IMR-90 (cell line): ENCODE measurements at regions not wholly inside any gene's neighbourhood (a gene's known extent, or its start where the extent isn't known, plus 50 kb on each side); places are given as distances from the start of the nearest gene placed in this dataset.

Experiments
- ATAC-seq: fragments of 200-7000 bp; cut with Tn5 transposase; 2 replicates; pipeline ENCODE4 v1.9.1; 2020; ENCODE audit warnings: low read depth, mild to moderate bottlenecking, moderate library complexity
- BruUV-seq: library from RNA; stranded (reverse); fragments of 400-500 nt; replicated peaks from 2 replicates; lab custom pipeline; 2021; lab: Mats Ljungman, UMichigan
- CTCF ChIA-PET: fragments of 300-600 bp; formaldehyde crosslinking; extraction: SDS; loops from one replicate; lab custom pipeline; 2021; ENCODE audit warnings: antibody characterized with exemption; lab: Yijun Ruan, JAX
- POLR2A ChIA-PET: fragments of 300-600 bp; sonication (Branson Sonifier 250); formaldehyde crosslinking; loops from one replicate; lab custom pipeline; 2022; ENCODE audit warnings: antibody characterized with exemption; ENCODE audit not compliant: unreplicated experiment; lab: Charles Lee
- DNase-seq: peaks from one replicate; pipeline ENCODE4 v3.0.0; 2013
- H2AFZ ChIP-seq: replicated peaks from 2 replicates; pipeline ENCODE3; 2013; ENCODE audit warnings: low read length, mild to moderate bottlenecking; ENCODE audit not compliant: poor library complexity
- H2AK5ac ChIP-seq: 2 replicates; pipeline ENCODE4 v1.6.1; 2013; ENCODE audit warnings: low read depth, low read length, inconsistent platforms
- H2AK9ac ChIP-seq: replicated peaks from 2 replicates; pipeline ENCODE3; 2013; ENCODE audit warnings: mild to moderate bottlenecking, low read depth, low read length, moderate library complexity; ENCODE audit not compliant: poor library complexity
- H2BK120ac ChIP-seq: 2 replicates; pipeline ENCODE4 v1.6.1; 2013; ENCODE audit warnings: low read depth, low read length, inconsistent platforms
- H2BK15ac ChIP-seq: 3 replicates; pipeline ENCODE4 v1.6.1; 2013; ENCODE audit warnings: low read depth, low read length, inconsistent platforms
- H2BK20ac ChIP-seq: 2 replicates; pipeline ENCODE4 v1.6.1; 2013; ENCODE audit warnings: low read depth, mild to moderate bottlenecking, inconsistent platforms, low read length, moderate library complexity
- H2BK5ac ChIP-seq: 2 replicates; pipeline ENCODE4 v1.6.1; 2013; ENCODE audit warnings: mild to moderate bottlenecking, low read depth, low read length, inconsistent platforms; ENCODE audit not compliant: poor library complexity, severe bottlenecking
- H3K14ac ChIP-seq: replicated peaks from 2 replicates; pipeline ENCODE4 v1.6.1; 2013; ENCODE audit warnings: low read depth, low read length, inconsistent platforms
- H3K18ac ChIP-seq: 2 replicates; pipeline ENCODE4 v1.6.1; 2013; ENCODE audit warnings: low read depth, low read length, control low read depth
- H3K23ac ChIP-seq: 2 replicates; pipeline ENCODE4 v1.6.1; 2013; ENCODE audit warnings: low read depth, low read length, inconsistent platforms
- H3K27ac ChIP-seq: 2 replicates; pipeline ENCODE4 v1.5.1; 2013; ENCODE audit warnings: mild to moderate bottlenecking, control low read depth, low read length; ENCODE audit not compliant: insufficient read depth
- H3K27me3 ChIP-seq: 2 replicates; pipeline ENCODE4 v1.6.1; 2013; ENCODE audit warnings: low read length; ENCODE audit not compliant: control insufficient read depth, insufficient read depth
- H3K36me3 ChIP-seq: 2 replicates; pipeline ENCODE4 v1.6.1; 2013; ENCODE audit warnings: low read length, mixed read lengths; ENCODE audit not compliant: control insufficient read depth, insufficient read depth
- H3K4ac ChIP-seq: 2 replicates; pipeline ENCODE4 v1.6.1; 2013; ENCODE audit warnings: low read depth, low read length, inconsistent platforms
- H3K4me1 ChIP-seq: 2 replicates; pipeline ENCODE4 v1.6.1; 2013; ENCODE audit warnings: low read length, mixed read lengths; ENCODE audit not compliant: control insufficient read depth, insufficient read depth
- H3K4me2 ChIP-seq: 2 replicates; pipeline ENCODE4 v1.6.1; 2013; ENCODE audit warnings: low read depth, mild to moderate bottlenecking, control low read depth, low read length, moderate library complexity
- H3K4me3 ChIP-seq: 2 replicates; pipeline ENCODE4 v1.5.1; 2013; ENCODE audit warnings: low read depth, mild to moderate bottlenecking, control low read depth, low read length, moderate library complexity; ENCODE audit not compliant: insufficient read depth
- H3K56ac ChIP-seq: 2 replicates; pipeline ENCODE4 v1.6.1; 2013; ENCODE audit warnings: low read length, inconsistent platforms; ENCODE audit not compliant: insufficient read depth; ENCODE audit errors: extremely low read depth
- H3K79me1 ChIP-seq, 2 experiments: 2 replicates each; pipeline ENCODE4 v1.6.1; 2013; ENCODE audit warnings: low read length in 2 of 2, inconsistent platforms in 1 of 2, low read depth in 1 of 2
- H3K9ac ChIP-seq: 2 replicates; pipeline ENCODE4 v1.6.1; 2013; ENCODE audit warnings: low read depth, low read length, control low read depth
- H3K9me1 ChIP-seq: 2 replicates; pipeline ENCODE4 v1.6.1; 2013; ENCODE audit warnings: low read length, inconsistent platforms; ENCODE audit not compliant: insufficient read depth
- H3K9me3 ChIP-seq: 2 replicates; pipeline ENCODE4 v1.6.1; 2013; ENCODE audit warnings: low read length; ENCODE audit not compliant: control insufficient read depth, insufficient read depth
- H4K20me1 ChIP-seq: 2 replicates; pipeline ENCODE4 v1.6.1; 2013; ENCODE audit warnings: low read length, inconsistent platforms; ENCODE audit not compliant: insufficient read depth
- H4K5ac ChIP-seq: 2 replicates; pipeline ENCODE4 v1.6.1; 2013; ENCODE audit warnings: mild to moderate bottlenecking, low read depth, low read length, control low read depth
- H4K8ac ChIP-seq, 2 experiments: 2 replicates each; pipeline ENCODE4 v1.6.1; 2013; ENCODE audit warnings: low read depth in 2 of 2, low read length in 2 of 2, control low read depth in 1 of 2, inconsistent platforms in 1 of 2
- H4K91ac ChIP-seq: 2 replicates; pipeline ENCODE4 v1.6.1; 2013; ENCODE audit warnings: low read depth, low read length, inconsistent platforms; ENCODE audit not compliant: insufficient read depth
- BHLHE40 ChIP-seq: fragments of 150-350 bp; IDR thresholded peaks from 2 replicates; pipeline ENCODE4 v1.6.1; 2016; ENCODE audit warnings: mild to moderate bottlenecking, low read depth, low read length
- CEBPB ChIP-seq: IDR thresholded peaks from 2 replicates; pipeline ENCODE4 v1.6.1; 2012; ENCODE audit warnings: low read depth, low read length, improper control_type of control experiment
- CHD1 ChIP-seq: IDR thresholded peaks from 2 replicates; pipeline ENCODE4 v1.6.1; 2012; ENCODE audit warnings: low read depth, low read length, improper control_type of control experiment
- FOS ChIP-seq: fragments of 150-350 bp; IDR thresholded peaks from 2 replicates; pipeline ENCODE4 v1.6.1; 2016; ENCODE audit warnings: low read depth, low read length
- MAFK ChIP-seq: IDR thresholded peaks from 2 replicates; pipeline ENCODE4 v1.6.1; 2012; ENCODE audit warnings: low read depth, low read length, improper control_type of control experiment
- MAZ ChIP-seq: IDR thresholded peaks from 2 replicates; pipeline ENCODE4 v1.6.1; 2012; ENCODE audit warnings: low read depth, mild to moderate bottlenecking, low read length, improper control_type of control experiment, moderate library complexity, borderline replicate concordance
- NFE2L2 ChIP-seq: fragments of 150-350 bp; IDR thresholded peaks from 2 replicates; pipeline ENCODE4 v1.6.1; 2016; ENCODE audit warnings: low read depth, mild to moderate bottlenecking, low read length
- POLR2A ChIP-seq: IDR thresholded peaks from 2 replicates; pipeline ENCODE4 v1.6.1; 2012; ENCODE audit warnings: mild to moderate bottlenecking, low read depth, low read length
- RAD21 ChIP-seq: IDR thresholded peaks from 2 replicates; pipeline ENCODE4 v1.6.1; 2012; ENCODE audit warnings: low read length, improper control_type of control experiment
- RCOR1 ChIP-seq: IDR thresholded peaks from 2 replicates; pipeline ENCODE4 v1.6.1; 2012; ENCODE audit warnings: mild to moderate bottlenecking, low read length, improper control_type of control experiment; ENCODE audit not compliant: insufficient replicate concordance
- RFX5 ChIP-seq: IDR thresholded peaks from 2 replicates; pipeline ENCODE4 v1.8.0; 2012; ENCODE audit warnings: low read depth, mild to moderate bottlenecking, low read length, moderate library complexity
- WGBS, 2 experiments: methylation state at CpG; one replicate each; pipeline versions ENCODE4 v1.1.5 to v1.1.7; 2013; ENCODE audit warnings: missing lambda C conversion rate in 2 of 2; ENCODE audit not compliant: insufficient read length in 1 of 2; ENCODE audit errors: extremely low coverage in 2 of 2; 5-methylcytosine and 5-hydroxymethylcytosine counted together
- dilution Hi-C: fragments of 300-500 bp; cut with HindIII; formaldehyde crosslinking; loops from one replicate; pipeline ENCODE4 v1.14.3; 2018; ENCODE audit warnings: low sequenced_read_pairs; ENCODE audit not compliant: unreplicated experiment
- in situ Hi-C: fragments of 300-500 bp; cut with MboI; formaldehyde crosslinking; loops from 3 replicates; pipeline ENCODE4 v1.14.3; 2019; ENCODE audit warnings: low sequenced_read_pairs, inconsistent platforms, mixed read lengths
- intact Hi-C: fragments of 100-400 bp; cut with micrococcal nuclease; formaldehyde crosslinking; loops from 2 replicates; pipeline ENCODE4 v1.10.0; 2022
- TF ChIP-seq, protein P1 (sequence below): fragments of 150-350 bp; IDR thresholded peaks from 2 replicates; pipeline ENCODE4 v1.6.1; 2016; ENCODE audit warnings: low read depth, mild to moderate bottlenecking, low read length, moderate library complexity, borderline replicate concordance
- TF ChIP-seq, protein P2 (sequence below): fragments of 150-350 bp; IDR thresholded peaks from 2 replicates; pipeline ENCODE4 v1.6.1; 2017; ENCODE audit warnings: mild to moderate bottlenecking, antibody characterized with exemption, low read length, low read depth
- TF ChIP-seq, protein P3 (sequence below): conservative IDR thresholded peaks from 2 replicates; pipeline ENCODE4 v1.5.1; 2012; ENCODE audit warnings: mild to moderate bottlenecking, low read depth, low read length, improper control_type of control experiment

DNA sequence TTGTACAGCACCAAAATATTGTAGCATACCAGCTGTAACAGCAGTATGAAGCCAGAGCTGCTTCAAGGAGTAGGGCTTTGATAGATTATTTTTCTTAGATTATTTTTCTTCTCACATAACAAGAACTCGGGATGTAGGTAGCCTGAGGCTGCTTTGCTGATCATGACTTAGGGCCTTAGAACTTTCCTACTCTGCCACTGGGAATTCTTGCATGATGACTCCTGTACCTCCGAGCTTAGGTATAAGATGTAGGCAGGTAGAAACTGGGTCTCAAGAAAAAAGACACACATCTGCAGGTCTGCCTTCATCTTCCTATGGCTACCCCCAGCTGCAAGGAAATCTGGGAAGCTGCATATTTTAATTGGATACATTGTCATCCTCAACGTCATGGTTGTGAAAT lies 115.9 kb upstream of the PNPLA4 start:
- no TSS peak for BruUV-seq
- Histone ChIP-seq H3K4me2 (no peak overlapping the region), H3K9me3 (no peaks in the 10 kb centered on the region), H3K9me1 (no peaks in the 10 kb centered on the region), H3K23ac (no peak overlapping the region), H3K4ac (no peak overlapping the region), H2AK9ac (no peak overlapping the region), H2AK5ac (no peak overlapping the region), H3K14ac (no peak overlapping the region), H3K9ac (no peak overlapping the region), H3K18ac (no peak overlapping the region), H3K4me1 (no peaks in the 10 kb centered on the region), H3K4me3 (no peak overlapping the region), H4K20me1 (no peaks in the 10 kb centered on the region), H2AFZ (no peak overlapping the region), H3K79me1 (no peaks in the 10 kb centered on the region), H2BK15ac (no peak overlapping the region), H3K56ac (no peak overlapping the region), H2BK20ac (no peak overlapping the region), H3K27ac (no peak overlapping the region), H3K27me3 (no peaks in the 10 kb centered on the region), H3K36me3 (no peaks in the 10 kb centered on the region), H4K91ac (no peak overlapping the region), H4K8ac (no peak overlapping the region), H2BK5ac (no peak overlapping the region), H4K5ac (no peak overlapping the region), H2BK120ac (no peak overlapping the region)
- CTCF ChIA-PET = no interaction called here
- POLR2A ChIA-PET = no interaction called here
- intact Hi-C loops (no loop called here), dilution Hi-C loops (no loop called here), in situ Hi-C loops (no loop called here)
- ATAC-seq (no peak), DNase-seq (no peak)
- no peak for TF ChIP-seq CHD1
- TF ChIP-seq, protein P1, sequence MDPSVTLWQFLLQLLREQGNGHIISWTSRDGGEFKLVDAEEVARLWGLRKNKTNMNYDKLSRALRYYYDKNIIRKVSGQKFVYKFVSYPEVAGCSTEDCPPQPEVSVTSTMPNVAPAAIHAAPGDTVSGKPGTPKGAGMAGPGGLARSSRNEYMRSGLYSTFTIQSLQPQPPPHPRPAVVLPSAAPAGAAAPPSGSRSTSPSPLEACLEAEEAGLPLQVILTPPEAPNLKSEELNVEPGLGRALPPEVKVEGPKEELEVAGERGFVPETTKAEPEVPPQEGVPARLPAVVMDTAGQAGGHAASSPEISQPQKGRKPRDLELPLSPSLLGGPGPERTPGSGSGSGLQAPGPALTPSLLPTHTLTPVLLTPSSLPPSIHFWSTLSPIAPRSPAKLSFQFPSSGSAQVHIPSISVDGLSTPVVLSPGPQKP = no peak
- no peak for TF ChIP-seq RCOR1
- no peak for TF ChIP-seq RAD21
- TF ChIP-seq, protein P2, sequence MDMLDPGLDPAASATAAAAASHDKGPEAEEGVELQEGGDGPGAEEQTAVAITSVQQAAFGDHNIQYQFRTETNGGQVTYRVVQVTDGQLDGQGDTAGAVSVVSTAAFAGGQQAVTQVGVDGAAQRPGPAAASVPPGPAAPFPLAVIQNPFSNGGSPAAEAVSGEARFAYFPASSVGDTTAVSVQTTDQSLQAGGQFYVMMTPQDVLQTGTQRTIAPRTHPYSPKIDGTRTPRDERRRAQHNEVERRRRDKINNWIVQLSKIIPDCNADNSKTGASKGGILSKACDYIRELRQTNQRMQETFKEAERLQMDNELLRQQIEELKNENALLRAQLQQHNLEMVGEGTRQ = no peak
- no peak for TF ChIP-seq MAFK
- TF ChIP-seq FOS = no peak
- TF ChIP-seq CEBPB = no peak
- TF ChIP-seq NFE2L2 = no peak
- TF ChIP-seq RFX5 = no peak
- TF ChIP-seq POLR2A = no peak
- TF ChIP-seq BHLHE40 = no peak
- no peak for TF ChIP-seq MAZ
- TF ChIP-seq, protein P3, sequence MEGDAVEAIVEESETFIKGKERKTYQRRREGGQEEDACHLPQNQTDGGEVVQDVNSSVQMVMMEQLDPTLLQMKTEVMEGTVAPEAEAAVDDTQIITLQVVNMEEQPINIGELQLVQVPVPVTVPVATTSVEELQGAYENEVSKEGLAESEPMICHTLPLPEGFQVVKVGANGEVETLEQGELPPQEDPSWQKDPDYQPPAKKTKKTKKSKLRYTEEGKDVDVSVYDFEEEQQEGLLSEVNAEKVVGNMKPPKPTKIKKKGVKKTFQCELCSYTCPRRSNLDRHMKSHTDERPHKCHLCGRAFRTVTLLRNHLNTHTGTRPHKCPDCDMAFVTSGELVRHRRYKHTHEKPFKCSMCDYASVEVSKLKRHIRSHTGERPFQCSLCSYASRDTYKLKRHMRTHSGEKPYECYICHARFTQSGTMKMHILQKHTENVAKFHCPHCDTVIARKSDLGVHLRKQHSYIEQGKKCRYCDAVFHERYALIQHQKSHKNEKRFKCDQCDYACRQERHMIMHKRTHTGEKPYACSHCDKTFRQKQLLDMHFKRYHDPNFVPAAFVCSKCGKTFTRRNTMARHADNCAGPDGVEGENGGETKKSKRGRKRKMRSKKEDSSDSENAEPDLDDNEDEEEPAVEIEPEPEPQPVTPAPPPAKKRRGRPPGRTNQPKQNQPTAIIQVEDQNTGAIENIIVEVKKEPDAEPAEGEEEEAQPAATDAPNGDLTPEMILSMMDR = no peak
- no CpG with 5 or more reads among the region's 3 CpGs for WGBS, 2 experiments
